PFSK-1 (cell line): ENCODE measurements at regions not wholly inside any gene's neighbourhood (a gene's known extent, or its start where the extent isn't known, plus 50 kb on each side); places are given as distances from the start of the nearest gene placed in this dataset.

Source experiments
- FOXP2 ChIP-seq: optimal IDR thresholded peaks from 2 replicates; pipeline ENCODE3; 2011; ENCODE audit warnings: borderline replicate concordance, control low read depth, inconsistent platforms; ENCODE audit not compliant: insufficient read depth; ENCODE audit errors: extremely low read length, extremely low read depth
- POLR2AphosphoS5 ChIP-seq: IDR thresholded peaks from 2 replicates; pipeline ENCODE4 v1.6.1; 2012; ENCODE audit warnings: low read depth, mild to moderate bottlenecking, control low read depth, low read length, moderate library complexity
- REST ChIP-seq, 2 experiments: IDR thresholded peaks; 2 replicates each; pipeline versions ENCODE4 v1.6.1 to v1.8.0; 2011 to 2012; ENCODE audit warnings: low read depth in 2 of 2, low read length in 2 of 2, control low read depth in 1 of 2, inconsistent platforms in 1 of 2, mild to moderate bottlenecking in 1 of 2, moderate library complexity in 1 of 2; ENCODE audit not compliant: insufficient read depth in 1 of 2
- SIN3A ChIP-seq: IDR thresholded peaks from 2 replicates; pipeline ENCODE4 v1.6.1; 2012; ENCODE audit warnings: mild to moderate bottlenecking, low read length, moderate library complexity, borderline replicate concordance; ENCODE audit not compliant: insufficient read depth
- TAF1 ChIP-seq: IDR thresholded peaks from 2 replicates; pipeline ENCODE4 v1.6.1; 2012; ENCODE audit warnings: low read length, control low read depth, borderline replicate concordance; ENCODE audit not compliant: insufficient read depth

DNA sequence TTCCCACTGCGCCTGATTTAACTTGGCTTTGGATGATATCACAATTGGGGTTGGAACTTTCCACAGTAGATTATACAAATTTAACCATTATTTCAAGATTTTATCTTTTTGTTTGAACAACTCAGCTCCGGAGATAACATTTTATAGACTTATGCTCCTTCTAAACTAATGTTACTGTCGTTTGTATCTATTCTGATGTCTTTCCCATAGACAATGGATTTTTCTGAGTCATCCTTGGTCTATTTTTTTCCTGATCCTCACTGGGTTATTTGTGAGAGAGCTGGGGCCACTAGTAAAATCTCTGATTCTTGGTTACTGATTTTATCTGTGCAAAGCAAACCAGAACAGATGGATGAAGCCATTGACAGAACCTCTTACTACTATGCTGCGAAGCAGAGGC is 175.1 kb downstream of the SLC38A4 start:
- TF ChIP-seq FOXP2 = no peak
- TF ChIP-seq POLR2AphosphoS5 = no peak
- TF ChIP-seq TAF1 = no peak
- TF ChIP-seq REST (IDR thresholded peaks at IDR 0.05; ENCODE audit: insufficient read depth in 1 of 2, low read depth in 2 of 2, low read length in 2 of 2) = no peak
- TF ChIP-seq SIN3A = no peak

- TF ChIP-seq SIN3A = no peak
- TF ChIP-seq TAF1 = no peak
- no peak for TF ChIP-seq POLR2AphosphoS5
- TF ChIP-seq FOXP2 = no peak
Observed at GRCh38 chr12:46649433-46649832, 176.4 kb downstream of the SLC38A4 start.

- no peak for TF ChIP-seq SIN3A
- TF ChIP-seq TAF1 = no peak
- TF ChIP-seq POLR2AphosphoS5 = no peak
Observed at GRCh38 chr12:46647034-46647433, 178.8 kb downstream of the SLC38A4 start.

DNA sequence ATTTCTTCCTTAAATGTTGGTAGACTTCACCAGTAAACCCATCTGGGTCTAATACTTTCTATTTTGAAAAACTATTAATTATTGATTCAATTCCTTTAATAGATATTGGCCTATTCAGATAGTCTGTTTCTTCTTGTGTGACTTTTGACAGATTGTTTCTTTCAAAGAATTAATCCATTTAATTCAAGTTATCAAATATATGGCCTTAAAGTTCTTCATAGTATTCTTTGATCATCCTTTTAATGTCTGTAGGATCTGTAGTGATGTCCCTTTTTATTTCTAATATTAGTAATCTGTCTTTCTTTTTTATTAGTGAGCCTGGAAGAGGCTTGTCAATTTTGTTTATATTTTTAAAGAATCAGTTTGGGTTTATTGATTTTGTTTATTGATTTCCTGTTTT is 190.0 kb downstream of the SLC38A4 start:
- TF ChIP-seq REST (IDR thresholded peaks at IDR 0.05; ENCODE audit: insufficient read depth in 1 of 2, low read depth in 2 of 2, low read length in 2 of 2) = no peak
- TF ChIP-seq POLR2AphosphoS5 = no peak
- no peak for TF ChIP-seq FOXP2
- TF ChIP-seq TAF1 = no peak
- TF ChIP-seq SIN3A = no peak

DNA sequence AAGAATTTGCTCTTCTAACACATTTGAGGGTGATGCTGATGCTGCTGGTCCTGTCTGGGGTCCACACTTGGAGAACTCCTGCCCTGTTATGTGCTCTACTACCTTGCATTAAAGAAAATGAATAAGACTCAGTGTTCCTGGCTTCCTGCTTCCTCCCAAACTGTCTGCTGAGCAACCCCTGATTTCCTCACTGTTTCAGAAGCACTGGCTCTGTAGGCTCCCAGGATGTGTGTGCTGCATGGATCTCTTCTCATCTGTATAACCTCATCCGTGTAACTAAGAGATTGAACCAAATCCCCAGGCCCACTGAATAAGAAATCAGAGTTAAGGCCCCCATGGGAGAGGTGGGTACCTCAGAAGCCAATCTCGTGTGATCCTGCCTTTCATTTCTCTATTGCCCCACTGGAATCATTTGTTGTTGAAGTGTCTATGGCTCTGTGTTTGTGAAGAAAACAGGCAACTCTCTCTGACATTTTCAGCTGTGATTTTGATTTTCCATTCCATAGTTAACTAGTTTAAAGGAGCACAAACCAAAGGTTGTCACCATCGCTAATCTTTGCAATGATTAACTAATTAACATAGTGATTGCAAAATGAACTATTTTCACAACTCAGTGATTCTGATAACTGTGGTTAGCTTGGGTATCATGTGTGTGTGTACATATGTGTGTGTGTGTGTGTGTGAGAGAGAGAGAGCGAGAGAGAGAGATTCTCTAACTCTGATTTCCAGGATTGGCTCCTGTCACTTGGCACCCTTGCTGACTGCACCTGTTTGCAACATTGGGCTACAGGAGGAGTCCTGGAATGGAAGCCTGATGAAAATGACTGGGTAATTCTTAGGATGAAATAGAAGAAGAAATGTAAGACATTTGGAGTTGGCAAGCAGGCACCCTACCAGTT is 196.2 kb downstream of the SLC38A4 start:
- TF ChIP-seq REST (IDR thresholded peaks at IDR 0.05; ENCODE audit: insufficient read depth in 1 of 2, low read depth in 2 of 2, low read length in 2 of 2) (no peak), POLR2AphosphoS5 (no peak), TAF1 (no peak), FOXP2 (no peak), SIN3A (no peak)

DNA sequence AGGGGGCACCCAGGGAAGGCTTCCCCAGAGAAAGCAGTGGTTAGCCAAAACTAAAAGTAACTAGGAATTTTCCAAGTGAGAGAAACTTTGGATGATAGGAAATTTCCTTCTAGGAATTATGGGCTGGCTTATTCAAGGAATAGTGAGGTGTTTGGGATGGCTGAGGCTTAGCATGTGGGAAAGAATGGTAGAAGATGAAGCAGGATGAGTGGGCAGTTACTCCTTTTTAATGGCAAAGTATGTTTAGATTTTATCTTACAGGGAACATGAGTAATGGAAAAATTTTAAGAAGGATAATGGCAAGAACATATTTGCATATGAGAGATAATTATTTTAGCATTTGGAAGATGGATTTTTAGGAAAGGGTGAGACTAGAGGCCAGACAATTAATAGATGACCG is 197.6 kb downstream of the SLC38A4 start:
- TF ChIP-seq POLR2AphosphoS5 = no peak
- TF ChIP-seq FOXP2 = no peak
- TF ChIP-seq TAF1 = no peak
- no peak for TF ChIP-seq SIN3A
- TF ChIP-seq REST (IDR thresholded peaks at IDR 0.05; ENCODE audit: insufficient read depth in 1 of 2, low read depth in 2 of 2, low read length in 2 of 2) = no peak
